Neural crest cell (in vitro differentiated cells): ENCODE measurements at regions not wholly inside any gene's neighbourhood (a gene's known extent, or its start where the extent isn't known, plus 50 kb on each side); places are given as distances from the start of the nearest gene placed in this dataset.

Experiments used
- DNase-seq: peaks from one replicate; pipeline ENCODE4 v3.0.0; 2021; ENCODE audit warnings: low read depth, mixed read lengths, low spot score
- H3K27ac Mint-ChIP-seq: one replicate; pipeline ENCODE4 v1.8.0; 2021; ENCODE audit warnings: mild to moderate bottlenecking, mixed read lengths; ENCODE audit not compliant: unreplicated experiment
- H3K27me3 Mint-ChIP-seq: 2 replicates; pipeline ENCODE4 v1.8.0; 2021; ENCODE audit warnings: low read depth, mild to moderate bottlenecking, mixed read lengths
- H3K36me3 Mint-ChIP-seq: 2 replicates; pipeline ENCODE4 v1.8.0; 2021; ENCODE audit warnings: low read depth, mild to moderate bottlenecking, mixed read lengths
- H3K4me1 Mint-ChIP-seq: 2 replicates; pipeline ENCODE4 v1.8.0; 2021; ENCODE audit warnings: mixed read lengths
- H3K4me3 Mint-ChIP-seq: one replicate; pipeline ENCODE4 v1.8.0; 2021; ENCODE audit warnings: mild to moderate bottlenecking, mixed read lengths
- H3K9me3 Mint-ChIP-seq: 2 replicates; pipeline ENCODE4 v1.8.0; 2021; ENCODE audit warnings: mixed read lengths
- CTCF ChIP-seq: fragments of 200-600 bp; sonication (generic); conservative IDR thresholded peaks from 2 replicates; pipeline ENCODE4 v1.5.0; 2021; ENCODE audit warnings: antibody characterized with exemption, mild to moderate bottlenecking

GRCh38 chr1:5559078-5559477 lies 433.1 kb downstream of the NPHP4 start:
- no peak for TF ChIP-seq CTCF

DNA sequence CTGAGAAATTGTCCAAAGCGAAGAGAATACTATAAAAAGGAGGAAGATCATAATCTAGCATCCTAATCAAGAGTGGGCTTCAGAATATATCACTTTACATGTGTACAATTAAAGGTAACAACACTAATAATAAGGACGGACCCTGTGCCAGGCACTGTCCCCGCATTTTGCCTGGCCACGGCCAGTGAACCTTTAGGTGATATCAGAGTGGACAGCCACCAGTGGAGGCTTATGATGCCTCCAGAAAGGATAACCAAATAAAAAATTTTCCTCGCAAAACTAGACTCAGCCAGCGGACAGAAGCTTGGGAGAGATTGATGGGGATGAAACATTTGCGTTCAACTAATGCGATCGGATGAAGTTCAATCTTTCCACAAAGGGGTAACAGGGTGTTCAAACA lies 436.4 kb downstream of the NPHP4 start:
- Mint-ChIP-seq H3K4me1 (no peaks in the 10 kb centered on the region), H3K27ac (no peak overlapping the region), H3K4me3 (no peak overlapping the region), H3K9me3 (peaks cover 14% of the 10 kb centered on the region), H3K36me3 (peaks cover 5% of the 10 kb centered on the region), H3K27me3 (peaks cover 11% of the 10 kb centered on the region)
- no peak for TF ChIP-seq CTCF
- DNase-seq: no peak

More at GRCh38 chr1:5559078-5559477, 433.1 kb downstream of the NPHP4 start:
- Mint-ChIP-seq H3K4me3 (no peak overlapping the region), H3K27ac (no peak overlapping the region), H3K36me3 (peaks cover 5% of the 10 kb centered on the region), H3K27me3 (peaks cover 4% of the 10 kb centered on the region), H3K9me3 (peaks cover 20% of the 10 kb centered on the region), H3K4me1 (no peaks in the 10 kb centered on the region)
- no peak for DNase-seq

GRCh38 chr1:5554784-5555183 lies 437.4 kb downstream of the NPHP4 start:
- TF ChIP-seq CTCF: no peak
- no peak overlapping the region for H3K4me3 Mint-ChIP-seq

DNA sequence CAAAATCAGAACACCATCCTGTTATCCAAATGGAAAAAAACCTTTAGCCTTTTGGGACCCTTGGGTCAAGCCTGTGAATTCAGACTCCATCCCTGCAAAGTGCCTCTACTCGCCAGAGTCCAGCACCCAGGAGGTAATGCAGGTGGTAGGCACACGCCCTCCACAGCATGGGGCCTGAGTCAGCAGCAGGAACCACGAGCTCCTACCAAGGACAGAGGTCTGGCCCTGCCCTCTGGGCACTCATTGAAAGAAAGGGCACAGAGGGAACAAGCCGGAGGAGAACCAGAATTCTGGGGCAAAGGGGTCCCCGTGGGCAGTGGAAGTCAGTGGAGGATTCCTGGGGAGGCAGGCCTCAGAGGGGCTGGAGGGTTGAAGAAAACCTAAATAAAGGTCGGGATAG lies 438.1 kb downstream of the NPHP4 start:
- H3K27ac Mint-ChIP-seq: no peak overlapping the region
- peaks cover 14% of the 10 kb centered on the region for H3K9me3 Mint-ChIP-seq
- peaks cover 5% of the 10 kb centered on the region for H3K36me3 Mint-ChIP-seq
- no peak overlapping the region for H3K4me3 Mint-ChIP-seq
- DNase-seq: no peak
- peaks cover 19% of the 10 kb centered on the region for H3K27me3 Mint-ChIP-seq
- no peaks in the 10 kb centered on the region for H3K4me1 Mint-ChIP-seq
- TF ChIP-seq CTCF: no peak

More at GRCh38 chr1:5554784-5555183, 437.4 kb downstream of the NPHP4 start:
- peaks cover 14% of the 10 kb centered on the region for H3K9me3 Mint-ChIP-seq
- DNase-seq: no peak
- H3K4me1 Mint-ChIP-seq: no peaks in the 10 kb centered on the region
- peaks cover 5% of the 10 kb centered on the region for H3K36me3 Mint-ChIP-seq
- H3K27ac Mint-ChIP-seq: no peak overlapping the region
- H3K27me3 Mint-ChIP-seq: peaks cover 14% of the 10 kb centered on the region

GRCh38 chr1:5552787-5553484 lies 439.3 kb downstream of the NPHP4 start:
- Mint-ChIP-seq H3K9me3 (peaks cover 6% of the 10 kb centered on the region), H3K4me3 (no peak overlapping the region), H3K27me3 (peaks cover 30% of the 10 kb centered on the region), H3K4me1 (no peaks in the 10 kb centered on the region), H3K27ac (no peak overlapping the region), H3K36me3 (peaks cover 3% of the 10 kb centered on the region)
- DNase-seq: no peak
- TF ChIP-seq CTCF: no peak
